ENCODE measurements at regions not wholly inside any gene's neighbourhood (a gene's known extent, or its start where the extent isn't known, plus 50 kb on each side); places are given as distances from the start of the nearest gene placed in this dataset.

GRCh38 chr7:81608748-81609382, 161.0 kb downstream of the HGF start:
- DNase-seq (ENCODE audit: unreplicated experiment), result peak; percentile 42
- Mint-ChIP-seq H3K9me3 (ENCODE audit: unreplicated experiment) (no peaks in the 10 kb centered on the region), H3K4me3 (ENCODE audit: unreplicated experiment) (no peak overlapping the region), H3K27ac (ENCODE audit: low read depth, unreplicated experiment) (no peak overlapping the region), H3K4me1 (ENCODE audit: insufficient read depth, unreplicated experiment) (no peaks in the 10 kb centered on the region), H3K27me3 (ENCODE audit: insufficient read depth, unreplicated experiment) (no peaks in the 10 kb centered on the region), H3K36me3 (ENCODE audit: insufficient read depth, unreplicated experiment) (no peaks in the 10 kb centered on the region)
- TF ChIP-seq CTCF (IDR thresholded peaks at IDR 0.05; ENCODE audit: unreplicated experiment), result no peak
- CTCF ChIA-PET, result no interaction called here
- no TSS peak for BruUV-seq (replicated peaks)
- intact Hi-C loops (cut with micrococcal nuclease), result no loop called here
- POLR2A ChIA-PET, result interaction anchor here (0.8 kb wide), 1 partner anchor 14 kb away, joined by 4 read pairs; no protein-coding TSS in a partner anchor

GRCh38 chr7:81607987-81608386, 161.9 kb downstream of the HGF start:
- CTCF ChIA-PET, result interaction anchor here (1.6 kb wide), 1 partner anchor 107 kb away, joined by 4 read pairs; no protein-coding TSS in a partner anchor
- intact Hi-C loops (cut with micrococcal nuclease), result no loop called here
- TF ChIP-seq CTCF (IDR thresholded peaks at IDR 0.05; ENCODE audit: unreplicated experiment), result no peak
- H3K27me3 Mint-ChIP-seq (ENCODE audit: insufficient read depth, unreplicated experiment), result no peaks in the 10 kb centered on the region
- no peak overlapping the region for H3K27ac Mint-ChIP-seq (ENCODE audit: low read depth, unreplicated experiment)
- POLR2A ChIA-PET, result interaction anchor here (0.7 kb wide), 1 partner anchor 9 kb away, joined by 3 read pairs; no protein-coding TSS in a partner anchor
- H3K4me1 Mint-ChIP-seq (ENCODE audit: insufficient read depth, unreplicated experiment), result no peaks in the 10 kb centered on the region
- no peak for DNase-seq (ENCODE audit: unreplicated experiment)
- no peaks in the 10 kb centered on the region for H3K36me3 Mint-ChIP-seq (ENCODE audit: insufficient read depth, unreplicated experiment)
- H3K4me3 Mint-ChIP-seq (ENCODE audit: unreplicated experiment), result no peak overlapping the region
- no TSS peak for BruUV-seq (replicated peaks)
- H3K9me3 Mint-ChIP-seq (ENCODE audit: unreplicated experiment), result no peaks in the 10 kb centered on the region

- no peak overlapping the region for H3K4me3 Mint-ChIP-seq (ENCODE audit: unreplicated experiment)
- H3K9me3 Mint-ChIP-seq (ENCODE audit: unreplicated experiment), result no peaks in the 10 kb centered on the region
- DNase-seq (ENCODE audit: unreplicated experiment), result no peak
- H3K4me1 Mint-ChIP-seq (ENCODE audit: insufficient read depth, unreplicated experiment), result no peaks in the 10 kb centered on the region
- ChIA-PET CTCF (interaction anchor here (0.6 to 1.6 kb wide), 3 partner anchors 106 to 1557 kb away, joined by 3 to 4 read pairs (median 3); no protein-coding TSS in a partner anchor), POLR2A (no interaction called here)
- TF ChIP-seq CTCF (IDR thresholded peaks at IDR 0.05; ENCODE audit: unreplicated experiment), result no peak
- H3K27me3 Mint-ChIP-seq (ENCODE audit: insufficient read depth, unreplicated experiment), result no peaks in the 10 kb centered on the region
- H3K36me3 Mint-ChIP-seq (ENCODE audit: insufficient read depth, unreplicated experiment), result no peaks in the 10 kb centered on the region
- BruUV-seq (replicated peaks), result no TSS peak
- intact Hi-C loops (cut with micrococcal nuclease), result no loop called here
- no peak overlapping the region for H3K27ac Mint-ChIP-seq (ENCODE audit: low read depth, unreplicated experiment)
These were observed 163.6 kb downstream of the HGF start for GRCh38 chr7:81606078-81606863.

GRCh38 chr7:81605493-81605892, 164.4 kb downstream of the HGF start:
- Mint-ChIP-seq H3K27ac (ENCODE audit: low read depth, unreplicated experiment) (no peak overlapping the region), H3K9me3 (ENCODE audit: unreplicated experiment) (no peaks in the 10 kb centered on the region), H3K4me1 (ENCODE audit: insufficient read depth, unreplicated experiment) (no peaks in the 10 kb centered on the region), H3K27me3 (ENCODE audit: insufficient read depth, unreplicated experiment) (no peaks in the 10 kb centered on the region), H3K4me3 (ENCODE audit: unreplicated experiment) (no peak overlapping the region), H3K36me3 (ENCODE audit: insufficient read depth, unreplicated experiment) (no peaks in the 10 kb centered on the region)
- intact Hi-C loops (cut with micrococcal nuclease), result no loop called here
- no peak for DNase-seq (ENCODE audit: unreplicated experiment)
- no peak for TF ChIP-seq CTCF (IDR thresholded peaks at IDR 0.05; ENCODE audit: unreplicated experiment)
- ChIA-PET CTCF (interaction anchor here (0.6 kb wide), 1 partner anchor 1557 kb away, joined by 3 read pairs; no protein-coding TSS in a partner anchor), POLR2A (no interaction called here)
- no TSS peak for BruUV-seq (replicated peaks)
